OCI-LY3 (cell line): ENCODE measurements at regions not wholly inside any gene's neighbourhood (a gene's known extent, or its start where the extent isn't known, plus 50 kb on each side); places are given as distances from the start of the nearest gene placed in this dataset.

Experiments used
- H2AFZ ChIP-seq: fragments of 200-600, 300-600 bp; shearing (Covaris generic); 2 replicates; pipeline ENCODE4 v1.6.0; 2014; ENCODE audit warnings: antibody characterized with exemption, low read depth, low read length
- H3K27ac ChIP-seq: fragments of 200-600, 300-600 bp; sonication (generic); 2 replicates; pipeline ENCODE4 v1.5.1; 2014; ENCODE audit warnings: mild to moderate bottlenecking, low read length, moderate library complexity, mixed read lengths
- H3K27me3 ChIP-seq: fragments of 200-600, 300-600 bp; sonication (generic); 2 replicates; pipeline ENCODE4 v1.6.1; 2014; ENCODE audit warnings: low read depth, low read length, mixed read lengths
- H3K36me3 ChIP-seq: fragments of 200-600, 300-600 bp; sonication (generic); replicated peaks from 2 replicates; pipeline ENCODE3; 2014; ENCODE audit warnings: low read depth, low read length, mixed read lengths
- H3K4me1 ChIP-seq: fragments of 300-600, 200-600 bp; sonication (generic); 2 replicates; pipeline ENCODE4 v1.6.1; 2014; ENCODE audit warnings: low read length, mixed read lengths
- H3K4me2 ChIP-seq: fragments of 200-600, 300-600 bp; sonication (generic); 2 replicates; pipeline ENCODE4 v1.6.1; 2014; ENCODE audit warnings: low read length, mixed read lengths
- H3K4me3 ChIP-seq: fragments of 300-600, 200-600 bp; sonication (generic); 2 replicates; pipeline ENCODE4 v1.5.1; 2014; ENCODE audit warnings: antibody characterized with exemption, mild to moderate bottlenecking, low read length, moderate library complexity
- H3K79me2 ChIP-seq: fragments of 300-600, 200-600 bp; shearing (Covaris generic); 2 replicates; pipeline ENCODE4 v1.6.1; 2014; ENCODE audit warnings: mild to moderate bottlenecking, low read length, mixed read lengths
- H3K9ac ChIP-seq: fragments of 300-600, 200-600 bp; shearing (Covaris generic); 2 replicates; pipeline ENCODE4 v1.6.0; 2014; ENCODE audit warnings: mild to moderate bottlenecking, low read length, moderate library complexity
- H3K9me3 ChIP-seq: fragments of 200-600, 300-600 bp; shearing (Covaris generic); 2 replicates; pipeline ENCODE4 v1.6.1; 2014; ENCODE audit warnings: low read length, mixed read lengths; ENCODE audit not compliant: insufficient read depth
- H4K20me1 ChIP-seq: fragments of 200-600, 300-600 bp; sonication (generic); 2 replicates; pipeline ENCODE4 v1.6.1; 2016; ENCODE audit warnings: low read length, mixed read lengths; ENCODE audit not compliant: insufficient read depth
- CTCF ChIP-seq: fragments of 200-600, 300-600 bp; sonication (generic); IDR thresholded peaks from 2 replicates; pipeline ENCODE4 v1.5.1; 2014; ENCODE audit warnings: antibody characterized with exemption, low read length, low read depth
- EZH2phosphoT487 ChIP-seq: fragments of 200-600 bp; shearing (Covaris generic); IDR thresholded peaks from 2 replicates; pipeline ENCODE4 v1.6.1; 2018; ENCODE audit warnings: antibody characterized with exemption, mixed run types, low read depth

GRCh38 chrX:42050345-42050744, 127.0 kb upstream of the CASK start:
- Histone ChIP-seq H3K79me2 (no peaks in the 10 kb centered on the region), H3K9me3 (no peaks in the 10 kb centered on the region), H3K9ac (no peak overlapping the region), H3K36me3 (no peaks in the 10 kb centered on the region), H3K27ac (no peak overlapping the region), H3K4me2 (no peak overlapping the region), H3K27me3 (no peaks in the 10 kb centered on the region), H3K4me1 (no peaks in the 10 kb centered on the region), H3K4me3 (no peak overlapping the region), H2AFZ (no peak overlapping the region), H4K20me1 (no peaks in the 10 kb centered on the region)
- TF ChIP-seq EZH2phosphoT487 (no peak), CTCF (no peak)

GRCh38 chrX:42047886-42048285, 124.5 kb upstream of the CASK start:
- no peak overlapping the region for H3K27ac ChIP-seq
- no peaks in the 10 kb centered on the region for H3K4me1 ChIP-seq
- H3K79me2 ChIP-seq: no peaks in the 10 kb centered on the region
- no peak overlapping the region for H3K9ac ChIP-seq
- no peak overlapping the region for H3K4me2 ChIP-seq
- H3K4me3 ChIP-seq: no peak overlapping the region
- H3K36me3 ChIP-seq: no peaks in the 10 kb centered on the region
- TF ChIP-seq CTCF (no peak), EZH2phosphoT487 (no peak)
- no peaks in the 10 kb centered on the region for H4K20me1 ChIP-seq
- H3K9me3 ChIP-seq: no peaks in the 10 kb centered on the region
- no peak overlapping the region for H2AFZ ChIP-seq
- H3K27me3 ChIP-seq: no peaks in the 10 kb centered on the region

GRCh38 chrX:42028109-42028508, 104.8 kb upstream of the CASK start:
- no peaks in the 10 kb centered on the region for H4K20me1 ChIP-seq
- no peaks in the 10 kb centered on the region for H3K79me2 ChIP-seq
- no peak overlapping the region for H3K4me2 ChIP-seq
- TF ChIP-seq EZH2phosphoT487 (no peak), CTCF (no peak)
- H3K9ac ChIP-seq: no peak overlapping the region
- no peaks in the 10 kb centered on the region for H3K27me3 ChIP-seq
- no peaks in the 10 kb centered on the region for H3K4me1 ChIP-seq
- no peak overlapping the region for H3K27ac ChIP-seq
- no peak overlapping the region for H3K4me3 ChIP-seq
- H3K9me3 ChIP-seq: no peaks in the 10 kb centered on the region
- no peaks in the 10 kb centered on the region for H3K36me3 ChIP-seq
- H2AFZ ChIP-seq: no peak overlapping the region

GRCh38 chrX:42027367-42028000, 104.1 kb upstream of the CASK start:
- no peaks in the 10 kb centered on the region for H3K79me2 ChIP-seq
- no peak overlapping the region for H3K4me3 ChIP-seq
- no peaks in the 10 kb centered on the region for H3K9me3 ChIP-seq
- no peak overlapping the region for H2AFZ ChIP-seq
- no peaks in the 10 kb centered on the region for H4K20me1 ChIP-seq
- H3K4me2 ChIP-seq: no peak overlapping the region
- no peaks in the 10 kb centered on the region for H3K27me3 ChIP-seq
- no peak overlapping the region for H3K27ac ChIP-seq
- no peak overlapping the region for H3K9ac ChIP-seq
- H3K36me3 ChIP-seq: no peaks in the 10 kb centered on the region
- no peaks in the 10 kb centered on the region for H3K4me1 ChIP-seq
- TF ChIP-seq EZH2phosphoT487 (no peak), CTCF (no peak)
